Gastrocnemius medialis (tissue), 4 donors: ENCODE measurements at regions not wholly inside any gene's neighbourhood (a gene's known extent, or its start where the extent isn't known, plus 50 kb on each side); places are given as distances from the start of the nearest gene placed in this dataset.

Experiments used
- ATAC-seq, 2 donors: fragments of 150-250 bp; one replicate each; pipeline ENCODE4 v1.9.1; 2016
- DNase-seq, 2 donors: peaks; one replicate each; pipeline ENCODE4 v3.0.0-alpha.2; 2019
- H3K27ac ChIP-seq, 4 donors: fragments of 200-600 bp; sonication (generic); 1 replicate in 1 of 4; 2 replicates in 3 of 4; pipeline ENCODE4 v1.5.1; 2016 to 2018; ENCODE audit warnings: mild to moderate bottlenecking in 2 of 4, moderate library complexity in 1 of 4
- H3K27me3 ChIP-seq, 3 donors: fragments of 200-600 bp; sonication (generic) in 2 of 3; 1 replicate in 1 of 3; 2 replicates in 2 of 3; pipeline versions ENCODE4 v1.5.1 to v1.6.0; 2016 to 2019; ENCODE audit warnings: mild to moderate bottlenecking in 1 of 3, moderate library complexity in 1 of 3
- H3K36me3 ChIP-seq, 2 donors: fragments of 200-600 bp; sonication (generic) in 1 of 2; one replicate each; pipeline ENCODE4 v1.5.1; 2017 to 2018
- H3K4me1 ChIP-seq, 2 donors: fragments of 200-600 bp; sonication (generic) in 1 of 2; one replicate each; pipeline ENCODE4 v1.5.1; 2016 to 2017; ENCODE audit warnings: mild to moderate bottlenecking in 2 of 2
- H3K4me3 ChIP-seq, 4 donors: fragments of 200-600 bp; sonication (generic) in 3 of 4; 1 replicate in 1 of 4; 2 replicates in 3 of 4; pipeline ENCODE4 v1.5.1; 2016 to 2019; ENCODE audit warnings: mild to moderate bottlenecking in 2 of 4
- H3K9me3 ChIP-seq, 3 donors: fragments of 200-600 bp; sonication (generic) in 2 of 3; 1 replicate in 1 of 3; 2 replicates in 2 of 3; pipeline ENCODE4 v1.5.1; 2016 to 2019
- CTCF ChIP-seq, 5 experiments: fragments of 450-650 bp in 3 of 5; fragments of 200-600 bp in 2 of 5; sonication (generic) in 2 of 5; IDR thresholded peaks in 4 of 5; conservative IDR thresholded peaks in 1 of 5; 1 replicate in 4 of 5; 2 replicates in 1 of 5; pipeline ENCODE4 v1.5.1; 2016 to 2019; ENCODE audit warnings: antibody characterized with exemption in 5 of 5, mild to moderate bottlenecking in 3 of 5, moderate library complexity in 3 of 5
- POLR2A ChIP-seq, 2 donors: fragments of 450-650 bp; IDR thresholded peaks; one replicate each; pipeline ENCODE4 v1.6.1; 2017; ENCODE audit warnings: antibody characterized with exemption in 2 of 2, mild to moderate bottlenecking in 2 of 2, moderate library complexity in 2 of 2
- in situ Hi-C, 4 donors: fragments of 200-750 bp; cut with MboI; loops; one replicate each; pipeline versions ENCODE4 v1.15.0 to v1.8.0; 2017; ENCODE audit warnings: low sequenced_read_pairs in 4 of 4
- intact Hi-C: fragments of 100-400 bp; cut with DNase I; formaldehyde crosslinking; loops from one replicate; pipeline ENCODE4 v1.15.1; 2023; ENCODE audit warnings: low total_unique reads

- DNase-seq, result no peak
- no peaks in the 10 kb centered on the region for H3K36me3 ChIP-seq
- TF ChIP-seq POLR2A (IDR thresholded peaks at IDR 0.05) (no peak), CTCF (IDR thresholded peaks at IDR 0.05 in 4 of 5, conservative IDR thresholded peaks at IDR 0.05 in 1 of 5) (no peak)
- no peaks in the 10 kb centered on the region for H3K9me3 ChIP-seq
- H3K4me1 ChIP-seq, result no peaks in the 10 kb centered on the region
- no peaks in the 10 kb centered on the region for H3K27me3 ChIP-seq
- in situ Hi-C loops (no loop called here), intact Hi-C loops (no loop called here)
- H3K4me3 ChIP-seq, result no peak overlapping the region
- no peak for ATAC-seq
- H3K27ac ChIP-seq, result no peak overlapping the region
These were observed 60.0 kb upstream of the BAIAP2L1 start for GRCh38 chr7:98460902-98461301.

- no peak for ATAC-seq
- Histone ChIP-seq H3K27ac (no peak overlapping the region), H3K27me3 (no peaks in the 10 kb centered on the region), H3K36me3 (no peaks in the 10 kb centered on the region), H3K9me3 (no peaks in the 10 kb centered on the region), H3K4me3 (no peak overlapping the region), H3K4me1 (no peaks in the 10 kb centered on the region)
- no peak for TF ChIP-seq POLR2A (IDR thresholded peaks at IDR 0.05)
- TF ChIP-seq CTCF (IDR thresholded peaks at IDR 0.05 in 4 of 5, conservative IDR thresholded peaks at IDR 0.05 in 1 of 5), result no peak
- intact Hi-C loops (no loop called here), in situ Hi-C loops (no loop called here)
- no peak for DNase-seq
These were observed 58.6 kb upstream of the BAIAP2L1 start for GRCh38 chr7:98459529-98459928.

GRCh38 chr7:98458090-98458875 lies 57.4 kb upstream of the BAIAP2L1 start:
- H3K4me3 ChIP-seq, result no peak overlapping the region
- no peak for DNase-seq
- no peak for ATAC-seq
- intact Hi-C loops (no loop called here), in situ Hi-C loops (no loop called here)
- H3K9me3 ChIP-seq, result no peaks in the 10 kb centered on the region
- no peak overlapping the region for H3K27ac ChIP-seq
- TF ChIP-seq POLR2A (IDR thresholded peaks at IDR 0.05) (no peak), CTCF (IDR thresholded peaks at IDR 0.05 in 4 of 5, conservative IDR thresholded peaks at IDR 0.05 in 1 of 5) (no peak)
- no peaks in the 10 kb centered on the region for H3K27me3 ChIP-seq
- H3K36me3 ChIP-seq, result no peaks in the 10 kb centered on the region
- H3K4me1 ChIP-seq, result no peaks in the 10 kb centered on the region

GRCh38 chr7:98456866-98457265 lies 56.0 kb upstream of the BAIAP2L1 start:
- in situ Hi-C loops, result no loop called here

More at GRCh38 chr7:98456866-98457265, 56.0 kb upstream of the BAIAP2L1 start:
- H3K4me3 ChIP-seq, result no peak overlapping the region
- DNase-seq, result no peak
- intact Hi-C loops, result no loop called here
- H3K27ac ChIP-seq, result no peak overlapping the region
- TF ChIP-seq POLR2A (IDR thresholded peaks at IDR 0.05) (no peak), CTCF (IDR thresholded peaks at IDR 0.05 in 4 of 5, conservative IDR thresholded peaks at IDR 0.05 in 1 of 5) (no peak)
- no peaks in the 10 kb centered on the region for H3K9me3 ChIP-seq
- no peaks in the 10 kb centered on the region for H3K27me3 ChIP-seq
- H3K36me3 ChIP-seq, result no peaks in the 10 kb centered on the region
- no peaks in the 10 kb centered on the region for H3K4me1 ChIP-seq
- no peak for ATAC-seq
